OCI-LY1 (cell line): ENCODE measurements at regions not wholly inside any gene's neighbourhood (a gene's known extent, or its start where the extent isn't known, plus 50 kb on each side); places are given as distances from the start of the nearest gene placed in this dataset.

Experiments used
- EZH2 ChIP-seq: fragments of 200-600 bp; sonication (generic), shearing (Covaris generic); IDR thresholded peaks from 2 replicates; pipeline ENCODE4 v1.8.0; 2017; ENCODE audit warnings: borderline replicate concordance, mixed run types, mild to moderate bottlenecking, antibody characterized with exemption, low read length, moderate library complexity, mixed read lengths
- TF ChIP-seq, protein P1 (sequence below): fragments of 200-600 bp; sonication (generic), shearing (Covaris generic); IDR thresholded peaks from 2 replicates; pipeline ENCODE4 v1.5.1; 2017; ENCODE audit warnings: mild to moderate bottlenecking, antibody characterized with exemption, low read length, moderate library complexity, mixed read lengths

GRCh38 chr1:29963946-29964345 lies 727.6 kb downstream of the PTPRU start:
- TF ChIP-seq, protein P1, sequence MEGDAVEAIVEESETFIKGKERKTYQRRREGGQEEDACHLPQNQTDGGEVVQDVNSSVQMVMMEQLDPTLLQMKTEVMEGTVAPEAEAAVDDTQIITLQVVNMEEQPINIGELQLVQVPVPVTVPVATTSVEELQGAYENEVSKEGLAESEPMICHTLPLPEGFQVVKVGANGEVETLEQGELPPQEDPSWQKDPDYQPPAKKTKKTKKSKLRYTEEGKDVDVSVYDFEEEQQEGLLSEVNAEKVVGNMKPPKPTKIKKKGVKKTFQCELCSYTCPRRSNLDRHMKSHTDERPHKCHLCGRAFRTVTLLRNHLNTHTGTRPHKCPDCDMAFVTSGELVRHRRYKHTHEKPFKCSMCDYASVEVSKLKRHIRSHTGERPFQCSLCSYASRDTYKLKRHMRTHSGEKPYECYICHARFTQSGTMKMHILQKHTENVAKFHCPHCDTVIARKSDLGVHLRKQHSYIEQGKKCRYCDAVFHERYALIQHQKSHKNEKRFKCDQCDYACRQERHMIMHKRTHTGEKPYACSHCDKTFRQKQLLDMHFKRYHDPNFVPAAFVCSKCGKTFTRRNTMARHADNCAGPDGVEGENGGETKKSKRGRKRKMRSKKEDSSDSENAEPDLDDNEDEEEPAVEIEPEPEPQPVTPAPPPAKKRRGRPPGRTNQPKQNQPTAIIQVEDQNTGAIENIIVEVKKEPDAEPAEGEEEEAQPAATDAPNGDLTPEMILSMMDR: no peak
- no peak for TF ChIP-seq EZH2
